Putamen (tissue), 1 donor: ENCODE measurements at regions not wholly inside any gene's neighbourhood (a gene's known extent, or its start where the extent isn't known, plus 50 kb on each side); places are given as distances from the start of the nearest gene placed in this dataset.
A peak's percentile ranks its signal among the peaks of the same experiment; 100 is the strongest.
"Not testable (repeated sequence)": the region's sequence is repeated elsewhere in the genome, so short reads cannot be mapped to it uniquely, and the experiment has no call there.

Experiments
- DNase-seq: peaks from one replicate; pipeline ENCODE4 v3.0.0-alpha.2; 2016; ENCODE audit warnings: low spot score

DNA sequence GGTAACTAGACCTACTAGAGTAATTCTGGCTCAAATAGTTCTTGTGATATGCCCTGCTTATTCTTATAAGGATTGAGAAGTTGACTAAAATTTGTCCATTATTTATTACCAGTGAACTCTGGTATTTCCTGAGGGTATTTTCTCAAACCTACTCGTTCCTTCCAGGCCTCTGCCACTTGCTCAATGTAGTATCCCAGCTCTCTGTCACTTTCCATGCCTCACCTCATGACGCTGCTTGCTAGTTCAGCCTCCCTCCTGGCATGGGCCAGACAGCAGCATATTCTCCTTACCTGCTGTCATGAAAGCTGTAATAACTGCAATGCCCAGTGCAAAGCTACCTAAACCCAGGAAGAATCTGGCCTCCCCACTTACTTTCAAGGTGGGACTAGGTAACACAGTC, 602.9 kb upstream of the ADAMTS5 start:
- DNase-seq, result no peak

- no peak for DNase-seq
Measured at GRCh38 chr21:27569091-27569490, 602.2 kb upstream of the ADAMTS5 start.

GRCh38 chr21:27567381-27567780, 600.5 kb upstream of the ADAMTS5 start:
- DNase-seq, result no peak

GRCh38 chr21:27566521-27566920, 599.6 kb upstream of the ADAMTS5 start:
- no peak for DNase-seq

DNA sequence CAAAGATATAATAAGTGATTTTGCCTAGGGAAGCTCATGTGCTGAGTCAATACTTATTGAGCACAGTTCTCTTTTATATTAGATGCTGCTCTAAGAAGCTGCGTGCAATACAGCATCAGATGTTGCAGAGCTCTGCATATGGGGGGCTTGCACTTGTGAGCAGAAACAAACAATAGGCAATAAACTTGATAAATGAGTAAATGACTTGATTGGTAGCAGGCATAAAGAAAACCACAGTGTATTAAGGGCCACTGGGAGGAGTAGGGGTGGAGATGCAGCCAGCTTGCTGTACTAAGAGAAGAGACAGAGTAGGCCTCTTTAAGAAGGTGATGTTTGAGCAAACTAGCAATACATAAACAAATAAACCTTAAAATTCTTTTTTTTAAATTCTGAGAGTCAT, 598.5 kb upstream of the ADAMTS5 start:
- no peak for DNase-seq

- peak; percentile 34 for DNase-seq
Measured at GRCh38 chr21:27564684-27565301, 597.9 kb upstream of the ADAMTS5 start.

- DNase-seq, result no peak
Measured at GRCh38 chr21:27562303-27562702, 595.4 kb upstream of the ADAMTS5 start.

- DNase-seq, result no peak
Measured at GRCh38 chr21:27561116-27561515, 594.2 kb upstream of the ADAMTS5 start.

DNA sequence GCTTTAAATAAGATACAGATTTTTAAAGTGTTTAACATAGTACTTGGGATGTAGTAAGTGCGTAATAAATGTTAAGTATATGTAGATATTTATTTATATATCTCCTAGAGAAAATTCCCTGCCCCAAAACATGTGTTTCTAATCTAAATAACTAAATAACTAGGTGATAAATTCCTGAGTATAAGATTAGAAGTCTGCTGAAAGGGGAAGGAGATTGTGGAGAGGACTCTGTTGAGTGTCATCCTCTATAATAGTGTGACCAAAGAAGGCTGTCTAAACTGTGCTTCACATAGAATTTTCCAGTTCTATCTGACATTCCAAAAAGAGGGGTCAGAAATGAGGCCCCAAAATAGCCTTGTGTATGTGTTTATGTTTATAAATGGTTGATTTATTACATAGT, 590.5 kb upstream of the ADAMTS5 start:
- DNase-seq, result no peak

DNA sequence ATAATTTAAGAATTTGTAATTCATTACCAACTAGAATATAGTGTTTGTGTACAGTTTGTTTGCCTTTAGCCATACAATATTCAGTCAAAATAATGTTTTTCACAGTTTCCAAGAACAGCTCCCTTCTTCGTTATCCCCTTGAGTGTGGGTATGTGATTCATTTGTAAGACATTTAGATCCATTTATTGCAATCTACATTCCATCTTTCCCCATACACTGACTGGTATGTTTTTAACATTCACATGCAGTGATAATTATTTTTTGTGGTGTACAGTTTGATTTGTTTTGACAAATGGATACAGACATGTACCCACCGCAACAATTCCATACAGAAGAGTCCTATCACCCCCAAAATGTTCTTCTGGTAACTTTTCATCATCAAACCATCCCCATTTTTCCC, 589.1 kb upstream of the ADAMTS5 start:
- DNase-seq, result no peak

GRCh38 chr21:27550287-27550686, 583.4 kb upstream of the ADAMTS5 start:
- no peak for DNase-seq

- DNase-seq, result no peak
Measured at GRCh38 chr21:27548486-27548885, 581.6 kb upstream of the ADAMTS5 start.

DNA sequence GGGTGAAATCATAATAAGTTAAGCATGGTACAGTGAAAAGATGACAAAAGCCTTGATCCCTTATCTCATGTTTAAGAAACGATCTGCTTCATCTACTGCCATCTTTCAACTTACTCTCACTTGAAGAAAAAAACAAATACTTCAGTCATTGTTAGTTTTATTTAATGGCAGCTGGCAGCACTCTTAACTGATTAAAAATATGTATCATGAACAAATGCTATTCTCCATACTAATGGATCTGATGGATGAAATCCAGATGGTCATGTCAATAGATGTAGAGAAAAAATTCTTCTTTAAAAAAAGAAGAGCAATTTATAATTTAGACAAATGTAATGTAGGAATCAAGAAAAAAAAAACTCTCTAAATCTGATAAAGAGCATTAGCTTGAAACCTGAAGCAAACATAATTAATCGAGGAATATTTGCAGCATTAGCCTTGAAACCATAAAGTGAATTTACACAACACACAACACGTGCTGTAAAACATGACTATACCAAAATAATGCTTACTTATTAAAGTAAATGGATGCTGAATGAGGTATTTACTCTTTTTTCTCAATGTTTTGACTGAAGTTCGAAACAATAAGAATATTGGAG, 579.0 kb upstream of the ADAMTS5 start:
- no peak for DNase-seq

GRCh38 chr21:27542126-27542525, 575.2 kb upstream of the ADAMTS5 start:
- not testable (repeated sequence) for DNase-seq

- DNase-seq, result no peak
Measured at GRCh38 chr21:27536319-27536718, 569.4 kb upstream of the ADAMTS5 start.

GRCh38 chr21:27535188-27535587, 568.3 kb upstream of the ADAMTS5 start:
- DNase-seq, result no peak

DNA sequence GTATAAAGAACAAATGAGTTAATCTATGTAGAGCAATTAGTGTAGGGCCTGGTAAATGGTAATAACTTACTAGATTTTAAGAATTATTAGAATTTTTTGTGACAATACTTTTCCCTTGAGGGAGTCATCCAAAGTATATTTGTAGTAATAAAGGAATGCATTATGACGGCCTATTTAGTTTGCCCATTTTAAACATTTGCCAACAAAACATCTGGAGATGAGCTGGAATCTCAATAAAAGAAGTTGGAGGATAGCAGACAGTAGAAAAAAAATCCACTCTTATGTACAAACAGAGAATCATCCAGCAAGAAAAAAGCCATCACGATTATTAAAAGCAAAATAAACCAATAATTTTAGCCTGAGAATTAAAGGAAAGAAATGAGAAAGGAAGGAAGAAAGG, 567.3 kb upstream of the ADAMTS5 start:
- DNase-seq, result no peak

DNA sequence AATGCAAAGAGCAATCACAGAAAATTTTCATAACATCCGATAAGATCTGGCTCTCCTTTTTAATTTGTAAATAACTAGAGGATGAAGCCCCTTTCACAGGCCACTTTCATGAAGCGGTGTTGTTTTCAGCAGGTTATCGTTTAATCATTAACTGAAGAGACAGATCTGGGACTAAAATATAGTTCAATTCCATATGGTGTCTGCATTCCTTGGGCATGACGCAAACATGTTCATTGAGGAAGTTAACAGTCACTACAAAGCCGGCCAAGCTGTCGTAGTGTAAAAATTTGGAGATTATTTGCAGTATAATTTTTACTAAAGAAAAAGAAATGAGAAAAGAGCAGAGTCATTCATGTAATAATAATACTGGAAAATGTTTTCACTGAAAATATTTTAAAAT, 565.2 kb upstream of the ADAMTS5 start:
- no peak for DNase-seq

DNA sequence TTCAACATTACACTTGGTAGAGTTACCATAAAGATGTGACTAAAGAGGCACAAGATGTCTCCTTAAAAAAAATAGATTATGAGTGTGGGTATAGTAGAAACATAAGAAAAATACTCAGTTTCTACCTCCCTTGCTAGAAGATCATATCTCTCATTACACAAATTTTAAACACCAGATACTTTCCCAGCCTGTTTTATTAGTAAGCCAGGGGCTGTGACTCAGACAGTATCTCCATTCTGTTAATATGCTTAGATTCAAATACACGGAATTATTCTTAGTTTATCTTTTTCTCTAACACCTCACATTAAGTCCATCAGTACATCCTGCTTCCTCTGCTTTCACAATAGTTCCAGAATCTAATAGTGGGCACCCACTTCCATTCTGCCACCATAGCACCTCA, 561.8 kb upstream of the ADAMTS5 start:
- no peak for DNase-seq

GRCh38 chr21:27526451-27526850, 559.6 kb upstream of the ADAMTS5 start:
- DNase-seq, result no peak

GRCh38 chr21:27525780-27526179, 558.9 kb upstream of the ADAMTS5 start:
- no peak for DNase-seq

DNA sequence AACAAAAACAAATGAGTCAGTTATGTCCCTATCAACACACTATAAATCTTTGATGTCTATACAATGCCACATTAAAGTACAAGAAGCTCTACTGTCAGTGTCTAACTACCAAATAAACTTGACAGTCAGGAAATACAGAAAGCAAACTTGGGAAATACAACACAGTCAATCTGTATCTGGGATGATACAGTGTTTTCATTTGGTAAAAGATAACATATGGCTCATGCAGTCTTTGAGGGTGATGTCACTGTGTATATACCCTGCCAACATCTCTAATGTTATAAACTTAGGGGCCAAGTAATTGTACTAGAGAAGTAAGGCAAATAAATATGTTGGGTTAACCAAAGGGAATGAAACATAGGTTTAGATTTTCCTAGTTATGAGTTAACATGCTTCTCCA, 552.5 kb upstream of the ADAMTS5 start:
- DNase-seq, result no peak

DNA sequence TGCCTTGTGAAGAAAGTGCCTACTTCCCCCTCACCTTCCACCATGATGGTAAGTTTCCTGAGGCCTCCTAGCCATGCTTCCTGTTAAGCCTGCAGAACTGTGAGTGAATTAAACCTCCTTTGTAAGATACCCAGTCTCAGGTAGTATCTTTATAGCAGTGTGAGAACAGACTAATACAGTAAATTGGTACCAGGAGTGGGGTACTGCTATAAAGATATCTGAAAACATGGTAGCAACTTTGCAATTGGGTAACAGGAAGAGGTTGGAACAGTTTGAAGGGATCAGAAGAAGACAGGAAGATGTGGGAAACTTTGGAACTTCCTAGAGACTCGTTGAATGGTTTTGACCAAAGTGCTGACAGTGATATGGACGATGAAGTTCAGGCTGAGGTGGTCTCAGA, 550.3 kb upstream of the ADAMTS5 start:
- not testable (repeated sequence) for DNase-seq

DNA sequence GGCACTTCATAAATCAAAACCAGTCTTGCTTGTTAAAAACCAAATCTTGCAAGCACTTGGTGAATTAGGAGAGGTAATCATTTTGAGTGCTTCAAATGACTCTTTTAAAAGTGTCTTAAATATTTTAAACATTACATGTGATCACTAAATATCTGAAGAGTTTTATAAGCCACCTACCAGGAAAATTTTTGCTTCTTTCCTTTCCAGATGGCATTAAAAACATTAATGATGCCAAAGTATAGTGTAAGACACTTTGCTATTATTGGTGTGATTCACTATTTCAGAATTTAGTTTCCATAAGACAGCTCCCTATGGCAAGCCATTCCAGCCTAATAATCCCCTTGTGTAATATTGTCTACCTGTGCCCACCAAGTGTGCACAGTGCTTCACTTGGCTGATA, 548.8 kb upstream of the ADAMTS5 start:
- DNase-seq, result no peak
